Germinal center (tissue), 1 donor: ENCODE measurements at regions not wholly inside any gene's neighbourhood (a gene's known extent, or its start where the extent isn't known, plus 50 kb on each side); places are given as distances from the start of the nearest gene placed in this dataset.
"Not testable (repeated sequence)": the region's sequence is repeated elsewhere in the genome, so short reads cannot be mapped to it uniquely, and the experiment has no call there.

ENCODE experiments used
- DNase-seq: peaks from one replicate; pipeline ENCODE4 v3.0.0; 2012; ENCODE audit warnings: mixed read lengths, low spot score

DNA sequence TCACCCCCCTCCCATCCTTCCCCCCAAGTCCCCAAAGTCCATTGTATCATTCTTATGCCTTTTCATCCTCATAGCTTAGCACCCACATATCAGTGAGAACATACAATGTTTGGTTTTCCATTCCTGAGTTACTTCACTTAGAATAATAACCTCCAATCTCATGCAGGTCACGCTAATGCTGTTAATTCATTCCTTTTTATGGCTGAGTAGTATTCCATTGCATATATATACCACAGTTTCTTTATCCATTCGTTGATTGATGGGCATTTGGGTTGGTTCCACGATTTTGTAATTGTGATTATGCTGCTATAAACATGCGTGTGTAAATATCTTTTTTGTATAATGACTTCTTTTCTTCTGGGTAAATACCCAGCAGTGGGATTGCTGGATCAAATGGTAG is 621.9 kb upstream of the NRP1 start:
- DNase-seq: not testable (repeated sequence)

DNA sequence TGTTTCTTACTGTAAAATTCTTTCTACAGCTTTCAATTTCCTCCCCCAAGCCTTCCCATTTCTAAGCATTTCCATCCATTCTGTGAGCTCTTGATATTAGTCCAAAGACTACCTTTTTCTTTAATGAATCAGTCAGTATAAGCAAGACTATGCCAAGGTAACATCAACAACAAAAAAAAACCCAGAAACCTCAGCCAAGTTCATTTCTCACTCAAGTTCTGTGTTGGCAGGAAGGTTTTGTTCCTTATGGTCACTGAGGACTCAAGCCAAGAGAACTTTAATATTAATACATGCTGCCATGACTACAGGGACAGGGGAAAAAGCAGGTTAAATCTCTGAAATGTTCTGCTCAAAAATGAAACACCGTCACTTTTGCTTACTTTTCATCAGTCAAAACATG is 621.2 kb upstream of the NRP1 start:
- DNase-seq: no peak

DNA sequence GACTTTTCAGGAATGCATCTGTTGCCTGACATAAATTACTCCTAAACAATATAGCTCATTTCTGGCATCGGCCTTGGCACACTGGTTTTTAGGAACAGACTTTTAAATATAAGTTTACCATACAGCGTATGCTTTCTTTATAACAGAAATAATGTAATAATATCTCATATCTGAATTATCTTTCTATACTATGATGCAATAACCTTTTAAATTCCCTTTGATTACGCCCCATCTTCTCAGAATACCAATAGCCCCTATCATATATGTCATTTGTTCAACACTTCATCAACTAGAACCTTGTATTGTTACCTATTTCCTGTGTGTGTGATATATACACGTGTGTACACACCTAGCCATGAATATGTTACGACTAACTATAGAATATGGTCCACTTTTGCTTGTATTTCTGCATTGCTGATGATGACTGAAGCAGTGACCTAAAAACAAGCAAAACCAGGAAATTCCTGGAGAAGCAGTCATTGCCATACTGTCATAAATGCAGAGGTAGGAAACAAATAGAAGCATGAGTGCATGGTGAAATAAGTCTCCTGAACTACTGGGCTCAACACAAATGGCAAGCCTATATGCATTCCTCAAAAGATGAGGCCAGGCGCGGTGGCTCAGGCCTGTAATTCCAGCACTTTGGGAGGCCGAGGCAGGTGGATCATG is 618.4 kb upstream of the NRP1 start:
- no peak for DNase-seq

GRCh38 chr10:33950206-33950605 is 615.7 kb upstream of the NRP1 start:
- no peak for DNase-seq

GRCh38 chr10:33947544-33947943 is 613.1 kb upstream of the NRP1 start:
- DNase-seq: no peak

- DNase-seq: no peak
Observed at GRCh38 chr10:33945051-33945450, 610.6 kb upstream of the NRP1 start.

- no peak for DNase-seq
Observed at GRCh38 chr10:33942508-33942907, 608.0 kb upstream of the NRP1 start.

DNA sequence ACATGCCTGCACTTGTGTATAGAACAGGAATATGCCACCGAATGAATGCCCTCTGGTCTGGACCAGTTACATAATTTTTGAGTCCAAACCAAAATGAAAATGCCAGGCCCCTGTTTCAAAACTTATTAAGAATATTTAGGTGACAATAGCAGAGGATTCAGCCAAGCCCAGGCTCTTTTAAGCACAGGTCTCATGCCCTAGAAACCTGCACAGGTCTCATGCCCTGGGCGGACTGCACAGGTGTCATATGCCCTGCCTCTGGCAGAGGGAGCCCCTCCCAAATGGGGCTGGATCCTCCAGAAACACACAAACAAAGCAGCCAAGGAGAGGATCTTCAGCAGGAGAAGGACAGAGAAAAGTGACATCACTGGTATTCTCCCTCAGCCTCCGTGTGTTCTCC is 605.4 kb upstream of the NRP1 start:
- DNase-seq: no peak

DNA sequence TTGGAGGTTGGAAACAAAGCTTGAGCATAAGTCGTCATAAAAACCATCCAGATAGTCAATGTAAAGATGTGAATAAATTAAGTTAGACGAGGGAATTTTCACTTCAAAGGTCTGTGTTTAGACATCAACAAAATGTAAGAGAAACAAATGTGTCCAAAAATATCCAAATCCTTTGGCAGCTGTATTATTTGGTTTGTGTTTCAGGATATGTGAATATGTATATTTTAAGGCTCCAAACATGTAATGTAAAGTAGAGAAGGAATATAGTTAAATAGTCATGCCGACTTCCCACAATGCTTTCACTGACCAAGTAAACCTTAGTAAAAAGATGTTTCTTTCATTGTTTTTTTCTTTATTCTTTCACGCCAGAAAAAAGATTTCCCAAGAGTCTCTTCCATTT is 604.9 kb upstream of the NRP1 start:
- DNase-seq: no peak

DNA sequence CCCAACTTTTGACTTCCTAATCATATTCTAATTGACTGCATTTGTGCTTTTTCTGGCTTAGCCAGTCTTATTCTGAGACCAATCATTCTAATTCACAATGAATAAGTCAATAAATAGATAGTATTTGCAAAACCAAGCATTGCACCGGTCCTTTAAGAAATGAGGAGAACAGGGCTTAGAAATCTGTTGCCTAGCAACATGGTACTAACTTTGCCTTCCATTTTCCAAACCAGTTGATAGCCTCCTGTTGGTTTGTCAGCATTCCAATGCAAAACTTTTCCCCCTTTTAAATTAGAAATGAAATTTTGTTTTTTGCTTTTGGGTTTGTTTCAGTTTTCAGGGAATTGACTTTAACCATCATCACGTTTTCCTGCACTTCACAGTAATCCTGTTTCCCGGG is 603.5 kb upstream of the NRP1 start:
- no peak for DNase-seq

- no peak for DNase-seq
Observed at GRCh38 chr10:33937036-33937730, 602.7 kb upstream of the NRP1 start.

- DNase-seq: no peak
Observed at GRCh38 chr10:33935350-33935749, 600.9 kb upstream of the NRP1 start.

GRCh38 chr10:33930079-33930478 is 595.6 kb upstream of the NRP1 start:
- DNase-seq: no peak

- DNase-seq: no peak
Observed at GRCh38 chr10:33927347-33927746, 592.9 kb upstream of the NRP1 start.

GRCh38 chr10:33921970-33922605 is 587.6 kb upstream of the NRP1 start:
- DNase-seq: no peak

- no peak for DNase-seq
Observed at GRCh38 chr10:33920351-33920750, 585.9 kb upstream of the NRP1 start.

- no peak for DNase-seq
Observed at GRCh38 chr10:33919244-33919643, 584.8 kb upstream of the NRP1 start.

GRCh38 chr10:33917069-33917780 is 582.8 kb upstream of the NRP1 start:
- no peak for DNase-seq

- no peak for DNase-seq
Observed at GRCh38 chr10:33914746-33915145, 580.3 kb upstream of the NRP1 start.

DNA sequence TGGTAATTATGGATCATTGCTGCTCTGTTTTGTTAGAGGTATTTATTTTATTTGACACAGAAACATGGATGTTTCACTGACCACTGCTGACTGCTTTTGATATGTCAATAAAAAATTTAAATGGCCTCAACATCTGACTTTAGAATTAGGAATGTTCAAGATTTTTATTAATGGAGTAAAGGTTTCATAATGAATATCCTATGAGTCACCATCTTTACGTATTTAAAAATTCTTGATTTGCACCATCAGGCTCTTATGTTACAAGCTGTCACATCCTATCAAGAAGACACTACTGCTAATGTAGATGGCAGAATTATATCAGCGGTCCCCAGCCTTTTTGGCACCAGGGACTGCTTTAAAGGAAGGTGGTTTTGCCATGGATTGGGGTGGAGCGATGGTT is 578.7 kb upstream of the NRP1 start:
- no peak for DNase-seq

DNA sequence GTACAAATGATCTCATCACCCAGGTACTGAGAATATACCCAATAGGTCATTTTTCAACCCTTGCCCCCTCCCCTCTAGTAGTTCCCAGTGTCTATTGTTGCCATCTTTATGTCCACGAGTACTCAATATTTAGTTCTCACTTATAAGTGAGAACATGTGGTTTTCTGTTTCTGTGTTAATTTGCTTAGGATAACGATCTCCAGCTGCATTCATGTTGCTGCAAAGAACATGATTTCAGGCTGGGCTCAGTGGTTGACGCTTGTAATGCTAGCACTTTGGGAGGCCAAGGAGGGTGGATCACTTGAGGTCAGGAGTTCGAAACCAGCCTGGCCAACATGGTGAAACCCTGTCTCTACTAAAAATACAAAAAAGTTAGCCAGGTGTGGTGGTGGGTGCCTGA is 575.0 kb upstream of the NRP1 start:
- not testable (repeated sequence) for DNase-seq

- DNase-seq: no peak
Observed at GRCh38 chr10:33901166-33901565, 566.7 kb upstream of the NRP1 start.

DNA sequence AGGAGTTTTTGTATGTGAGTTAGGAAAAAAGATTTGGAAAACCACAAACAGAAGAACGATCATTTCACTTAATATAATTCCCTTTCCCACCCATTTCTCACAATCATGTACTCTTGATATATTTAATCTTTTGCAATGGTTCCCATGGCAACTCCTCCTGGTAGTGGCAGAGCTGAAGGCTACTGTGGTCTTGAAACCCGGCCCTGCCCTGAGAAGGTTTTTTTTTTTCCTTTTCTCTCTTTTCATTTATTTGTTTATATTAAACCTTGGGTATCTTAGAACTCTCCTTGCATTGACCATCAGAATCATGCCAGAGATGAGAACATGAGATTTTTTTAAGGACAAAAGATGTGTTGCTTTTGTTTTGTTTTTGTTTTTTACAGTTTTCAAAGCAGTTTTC is 566.1 kb upstream of the NRP1 start:
- DNase-seq: no peak
